WTC11 (cell line): ENCODE measurements at regions not wholly inside any gene's neighbourhood (a gene's known extent, or its start where the extent isn't known, plus 50 kb on each side); places are given as distances from the start of the nearest gene placed in this dataset.

ENCODE experiments used
- ATAC-seq: fragments of 200-7000 bp; cut with Tn5 transposase; 2 replicates; pipeline ENCODE4 v1.10.0; 2021; ENCODE audit warnings: mild to moderate bottlenecking, moderate library complexity
- CTCF ChIA-PET: fragments of 300-600 bp; sonication (Branson Sonifier 250); formaldehyde crosslinking; loops from one replicate; lab custom pipeline; 2021; ENCODE audit warnings: antibody characterized with exemption; lab: Charles Lee
- POLR2A ChIA-PET: fragments of 350-600 bp; sonication (Branson Sonifier 250); formaldehyde crosslinking; loops from one replicate; lab custom pipeline; 2021; ENCODE audit warnings: antibody characterized with exemption; lab: Charles Lee
- DNase-seq: peaks from one replicate; pipeline ENCODE4 v3.0.0; 2021; ENCODE audit warnings: low spot score
- H3K27ac Mint-ChIP-seq: 2 replicates; pipeline ENCODE4 v1.8.0; 2021; ENCODE audit warnings: mixed read lengths
- H3K27me3 Mint-ChIP-seq: 2 replicates; pipeline ENCODE4 v1.8.0; 2021; ENCODE audit warnings: low read depth, mild to moderate bottlenecking, moderate library complexity, mixed read lengths
- H3K36me3 Mint-ChIP-seq: 2 replicates; pipeline ENCODE4 v1.8.0; 2021; ENCODE audit warnings: mixed read lengths
- H3K4me1 Mint-ChIP-seq: 2 replicates; pipeline ENCODE4 v1.8.0; 2022; ENCODE audit warnings: mixed read lengths
- H3K4me3 Mint-ChIP-seq: 2 replicates; pipeline ENCODE4 v1.8.0; 2021; ENCODE audit warnings: mild to moderate bottlenecking, moderate library complexity, mixed read lengths
- H3K9me3 Mint-ChIP-seq: 2 replicates; pipeline ENCODE4 v1.8.0; 2021; ENCODE audit warnings: mixed read lengths
- ARID4B ChIP-seq: sonication (generic); formaldehyde crosslinking; IDR thresholded peaks from 2 replicates; pipeline ENCODE4 v1.8.0; 2023; ENCODE audit warnings: missing genetic modification reagents, mild to moderate bottlenecking, borderline replicate concordance
- ATF6 ChIP-seq: sonication (generic); formaldehyde crosslinking; IDR thresholded peaks from 2 replicates; pipeline ENCODE4 v1.8.1; 2023; ENCODE audit warnings: mild to moderate bottlenecking, missing genetic modification reagents
- E2F1 ChIP-seq: sonication (generic); formaldehyde crosslinking; IDR thresholded peaks from 2 replicates; pipeline ENCODE4 v1.8.0; 2022; ENCODE audit warnings: mild to moderate bottlenecking, missing genetic modification reagents
- FOXJ3 ChIP-seq: sonication (generic); formaldehyde crosslinking; IDR thresholded peaks from 2 replicates; pipeline ENCODE4 v1.9.0; 2021; ENCODE audit warnings: missing genetic modification reagents, mild to moderate bottlenecking, borderline replicate concordance
- FOXP4 ChIP-seq: sonication (generic); formaldehyde crosslinking; IDR thresholded peaks from 2 replicates; pipeline ENCODE4 v1.8.0; 2022; ENCODE audit warnings: mild to moderate bottlenecking, missing genetic modification reagents
- JUN ChIP-seq: sonication (generic); formaldehyde crosslinking; IDR thresholded peaks from 2 replicates; pipeline ENCODE4 v1.8.0; 2023; ENCODE audit warnings: mild to moderate bottlenecking, missing genetic modification reagents
- KAT7 ChIP-seq: sonication (generic); formaldehyde crosslinking; IDR thresholded peaks from 2 replicates; pipeline ENCODE4 v1.8.1; 2023; ENCODE audit warnings: missing genetic modification reagents, mild to moderate bottlenecking, borderline replicate concordance
- NFATC4 ChIP-seq: fragments of 250-450 bp; sonication (Bioruptor Pico); IDR thresholded peaks from 2 replicates; pipeline ENCODE4 v1.9.0; 2021; ENCODE audit warnings: mild to moderate bottlenecking
- NFYB ChIP-seq: sonication (generic); formaldehyde crosslinking; conservative IDR thresholded peaks from 2 replicates; pipeline ENCODE4 v1.8.0; 2022; ENCODE audit warnings: low read depth, missing genetic modification reagents
- SMAD3 ChIP-seq: sonication (generic); formaldehyde crosslinking; IDR thresholded peaks from 2 replicates; pipeline ENCODE4 v1.8.0; 2022; ENCODE audit warnings: missing genetic modification reagents, mild to moderate bottlenecking, borderline replicate concordance
- TCF7 ChIP-seq: sonication (generic); formaldehyde crosslinking; IDR thresholded peaks from 2 replicates; pipeline ENCODE4 v1.8.0; 2022; ENCODE audit warnings: mild to moderate bottlenecking, low read depth, missing genetic modification reagents, moderate library complexity
- ZNF138 ChIP-seq: sonication (generic); formaldehyde crosslinking; conservative IDR thresholded peaks from 2 replicates; pipeline ENCODE4 v1.8.1; 2022; ENCODE audit warnings: mild to moderate bottlenecking, moderate library complexity, missing genetic modification reagents
- ZNF219 ChIP-seq: sonication (generic); formaldehyde crosslinking; IDR thresholded peaks from 2 replicates; pipeline ENCODE4 v1.8.0; 2023; ENCODE audit warnings: missing genetic modification reagents, mild to moderate bottlenecking, borderline replicate concordance
- ZNF232 ChIP-seq: sonication (generic); formaldehyde crosslinking; IDR thresholded peaks from 2 replicates; pipeline ENCODE4 v1.8.0; 2022; ENCODE audit warnings: mild to moderate bottlenecking, missing genetic modification reagents
- TF ChIP-seq, protein P1 (sequence below): sonication (generic); formaldehyde crosslinking; IDR thresholded peaks from 2 replicates; pipeline ENCODE4 v1.8.1; 2023; ENCODE audit warnings: mild to moderate bottlenecking, missing genetic modification reagents, moderate library complexity
- TF ChIP-seq, protein P2 (sequence below): sonication (generic); formaldehyde crosslinking; IDR thresholded peaks from 2 replicates; pipeline ENCODE4 v1.8.0; 2022; ENCODE audit warnings: mild to moderate bottlenecking, missing genetic modification reagents
- TF ChIP-seq, protein P3 (sequence below): sonication (generic); formaldehyde crosslinking; IDR thresholded peaks from 2 replicates; pipeline ENCODE4 v1.8.0; 2022; ENCODE audit warnings: mild to moderate bottlenecking, missing genetic modification reagents

DNA sequence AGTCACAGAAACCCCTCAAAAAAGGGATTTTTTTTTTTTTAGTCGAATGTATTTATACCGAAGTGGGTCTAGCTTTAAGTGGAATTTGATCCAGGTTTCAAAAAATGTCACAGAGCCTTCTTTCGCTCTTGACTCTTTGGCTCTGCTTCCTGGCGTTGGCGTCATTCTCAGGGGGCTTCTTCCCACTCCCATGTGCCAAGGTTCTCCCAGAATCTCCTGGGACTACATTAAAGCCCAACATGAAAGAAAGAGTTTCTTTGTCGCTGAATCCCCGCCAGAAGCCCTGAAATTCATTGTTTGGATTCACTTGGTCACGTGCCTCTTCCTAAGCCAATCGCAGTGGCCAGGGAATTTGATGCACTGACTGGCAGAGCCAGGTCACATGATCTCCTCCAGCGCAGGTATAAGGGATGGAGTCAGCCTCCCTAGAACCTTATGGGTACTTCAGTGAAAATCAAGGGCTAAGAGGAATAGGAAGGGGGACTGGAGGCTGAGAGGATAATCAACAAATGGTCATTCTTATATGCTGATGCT lies 101.2 kb downstream of the RPS24 start:
- no peak for TF ChIP-seq ZNF138
- no peak for TF ChIP-seq SMAD3 (CRISPR knock-in tag)
- TF ChIP-seq NFYB (CRISPR knock-in tag): peak; percentile 69
- TF ChIP-seq, protein P1, sequence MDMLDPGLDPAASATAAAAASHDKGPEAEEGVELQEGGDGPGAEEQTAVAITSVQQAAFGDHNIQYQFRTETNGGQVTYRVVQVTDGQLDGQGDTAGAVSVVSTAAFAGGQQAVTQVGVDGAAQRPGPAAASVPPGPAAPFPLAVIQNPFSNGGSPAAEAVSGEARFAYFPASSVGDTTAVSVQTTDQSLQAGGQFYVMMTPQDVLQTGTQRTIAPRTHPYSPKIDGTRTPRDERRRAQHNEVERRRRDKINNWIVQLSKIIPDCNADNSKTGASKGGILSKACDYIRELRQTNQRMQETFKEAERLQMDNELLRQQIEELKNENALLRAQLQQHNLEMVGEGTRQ: peak; percentile 90
- TF ChIP-seq NFATC4: no peak
- no peak for TF ChIP-seq KAT7
- TF ChIP-seq, protein P2, sequence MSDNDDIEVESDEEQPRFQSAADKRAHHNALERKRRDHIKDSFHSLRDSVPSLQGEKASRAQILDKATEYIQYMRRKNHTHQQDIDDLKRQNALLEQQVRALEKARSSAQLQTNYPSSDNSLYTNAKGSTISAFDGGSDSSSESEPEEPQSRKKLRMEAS (CRISPR knock-in tag): no peak
- TF ChIP-seq ARID4B (CRISPR knock-in tag): no peak
- TF ChIP-seq FOXJ3 (CRISPR knock-in tag): no peak
- no peak for TF ChIP-seq FOXP4
- TF ChIP-seq ZNF232 (CRISPR knock-in tag): no peak
- no peak for TF ChIP-seq ZNF219 (CRISPR knock-in tag)
- TF ChIP-seq, protein P3, sequence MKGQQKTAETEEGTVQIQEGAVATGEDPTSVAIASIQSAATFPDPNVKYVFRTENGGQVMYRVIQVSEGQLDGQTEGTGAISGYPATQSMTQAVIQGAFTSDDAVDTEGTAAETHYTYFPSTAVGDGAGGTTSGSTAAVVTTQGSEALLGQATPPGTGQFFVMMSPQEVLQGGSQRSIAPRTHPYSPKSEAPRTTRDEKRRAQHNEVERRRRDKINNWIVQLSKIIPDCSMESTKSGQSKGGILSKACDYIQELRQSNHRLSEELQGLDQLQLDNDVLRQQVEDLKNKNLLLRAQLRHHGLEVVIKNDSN: peak; percentile 80
- TF ChIP-seq E2F1: 0 out of 2 replicates have a peak, but pooled peaks have one; percentile 39
- no peak for TF ChIP-seq ATF6 (CRISPR knock-in tag)
- TF ChIP-seq TCF7: no peak
- no peak for TF ChIP-seq JUN (CRISPR knock-in tag)
- Mint-ChIP-seq H3K36me3 (no peaks in the 10 kb centered on the region), H3K4me1 (peaks cover 27% of the 10 kb centered on the region), H3K27ac (no peak overlapping the region), H3K27me3 (peaks cover 6% of the 10 kb centered on the region; the same call in 1 of the 2 replicates), H3K9me3 (peaks cover 4% of the 10 kb centered on the region; the same call in 1 of the 2 replicates), H3K4me3 (no peak overlapping the region)
- ATAC-seq (peak; percentile 69), DNase-seq (peak; percentile 17)
- ChIA-PET POLR2A (interaction anchor here (0.6 to 0.7 kb wide), 2 partner anchors 1310 to 1407 kb away, joined by 3 read pairs; partner anchors contain the start of gene ZCCHC24), CTCF (interaction anchor here (1.0 kb wide), 2 partner anchors 22 to 87 kb away, joined by 3 to 4 read pairs; no protein-coding TSS in a partner anchor)
